Fibroblast of skin of abdomen (primary cell): ENCODE measurements at regions not wholly inside any gene's neighbourhood (a gene's known extent, or its start where the extent isn't known, plus 50 kb on each side); places are given as distances from the start of the nearest gene placed in this dataset.
"Not testable (repeated sequence)": the region's sequence is repeated elsewhere in the genome, so short reads cannot be mapped to it uniquely, and the experiment has no call there.

Source experiments
- DNase-seq: peaks from one replicate; pipeline ENCODE4 v3.0.0-alpha.2; 2013

DNA sequence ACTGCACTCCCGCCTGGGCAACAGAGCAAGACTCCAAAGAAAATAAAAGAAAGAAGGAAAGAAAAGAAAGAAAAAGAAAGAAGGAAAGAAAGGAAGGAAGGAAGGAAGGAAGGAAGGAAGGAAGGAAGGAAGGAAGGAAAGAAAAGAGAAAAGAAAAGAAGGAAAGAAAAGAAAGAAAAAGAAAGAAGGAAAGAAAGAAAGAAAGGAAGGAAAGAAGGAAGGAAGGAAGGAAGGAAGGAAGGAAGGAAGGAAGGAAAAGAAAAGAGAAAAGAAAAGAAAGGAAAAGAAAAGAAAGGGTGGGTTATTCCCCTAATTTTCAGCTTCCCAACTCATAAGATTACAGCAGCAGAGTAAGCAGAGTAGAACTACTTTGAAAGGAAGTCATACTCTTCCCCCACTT lies 64.4 kb downstream of the TMEM200C start:
- not testable (repeated sequence) for DNase-seq

GRCh38 chr18:5828913-5829312 lies 66.4 kb downstream of the TMEM200C start:
- DNase-seq, result no peak

DNA sequence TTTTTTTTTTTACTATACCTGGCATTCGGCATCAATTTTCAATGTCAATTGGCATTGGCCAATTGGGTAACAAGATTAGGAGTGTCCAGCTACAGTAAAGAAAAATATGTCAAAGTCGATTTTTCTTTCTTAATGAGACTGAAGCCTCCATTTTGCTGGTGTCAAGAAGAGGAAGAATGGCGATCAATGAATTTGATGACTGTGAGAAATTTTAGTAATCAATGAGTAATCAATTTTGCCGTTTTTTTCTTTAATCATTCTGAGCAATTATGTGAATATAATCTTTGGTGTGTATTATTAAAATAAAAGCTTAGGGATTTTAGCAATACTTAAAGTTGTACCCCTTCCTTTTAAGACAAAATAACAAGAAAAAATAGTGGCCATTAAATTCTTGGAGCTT lies 69.7 kb downstream of the TMEM200C start:
- DNase-seq, result no peak

DNA sequence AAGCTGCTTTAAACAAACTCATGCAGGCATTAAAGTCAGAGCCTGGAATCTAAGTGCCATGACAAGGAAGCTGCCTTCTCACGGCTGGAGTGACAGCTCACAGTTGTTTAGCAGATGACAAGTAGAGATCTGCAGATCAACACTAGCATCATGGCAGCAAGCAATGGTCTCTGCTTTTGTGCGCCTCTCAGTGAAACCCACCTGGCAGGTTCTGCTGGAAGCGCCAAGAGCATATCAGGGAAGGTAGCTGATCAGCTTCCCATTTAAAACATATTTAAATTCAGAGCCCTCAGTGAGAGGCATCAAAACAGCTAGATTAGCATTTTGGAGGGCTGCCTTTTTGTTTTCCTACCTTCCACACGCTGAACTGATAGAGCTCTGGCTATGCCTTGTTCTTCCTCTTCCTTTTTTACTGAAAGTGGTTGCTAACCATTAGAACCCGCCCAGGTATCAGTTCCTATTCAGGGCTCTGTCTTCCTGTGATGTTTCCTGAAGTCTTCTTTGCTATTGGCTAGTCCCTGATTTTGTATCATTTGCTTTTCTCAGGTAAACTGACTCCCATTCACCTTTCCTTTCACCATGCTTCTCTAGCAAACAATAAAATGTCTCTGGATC lies 70.8 kb downstream of the TMEM200C start:
- DNase-seq, result no peak

GRCh38 chr18:5817816-5818215 lies 77.5 kb downstream of the TMEM200C start:
- no peak for DNase-seq

GRCh38 chr18:5806860-5807259 lies 88.5 kb downstream of the TMEM200C start:
- DNase-seq, result no peak

- DNase-seq, result no peak
Measured at GRCh38 chr18:5787936-5788335, 107.4 kb downstream of the TMEM200C start.

DNA sequence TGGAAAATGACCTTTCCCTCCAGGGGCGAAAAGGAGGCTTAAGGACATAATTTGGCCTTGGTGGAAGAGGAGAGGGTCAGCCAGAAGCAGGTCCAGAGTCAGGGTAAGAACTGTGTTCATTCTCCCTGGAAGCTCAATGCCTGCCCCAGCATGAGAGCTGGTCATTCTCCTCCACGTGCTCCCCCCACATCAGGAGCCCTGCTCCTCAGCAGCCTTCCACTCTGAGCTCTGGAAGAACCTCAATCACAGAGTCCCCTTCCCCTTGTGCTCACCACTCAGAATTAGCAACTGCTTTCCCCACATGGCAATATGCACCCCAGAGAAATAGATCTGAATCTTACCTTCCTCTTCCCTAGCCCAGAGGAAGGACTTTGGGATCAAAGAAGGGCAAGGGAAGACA lies 115.4 kb downstream of the TMEM200C start:
- no peak for DNase-seq

GRCh38 chr18:5772306-5773105 lies 122.8 kb downstream of the TMEM200C start:
- peak; percentile 23 for DNase-seq

DNA sequence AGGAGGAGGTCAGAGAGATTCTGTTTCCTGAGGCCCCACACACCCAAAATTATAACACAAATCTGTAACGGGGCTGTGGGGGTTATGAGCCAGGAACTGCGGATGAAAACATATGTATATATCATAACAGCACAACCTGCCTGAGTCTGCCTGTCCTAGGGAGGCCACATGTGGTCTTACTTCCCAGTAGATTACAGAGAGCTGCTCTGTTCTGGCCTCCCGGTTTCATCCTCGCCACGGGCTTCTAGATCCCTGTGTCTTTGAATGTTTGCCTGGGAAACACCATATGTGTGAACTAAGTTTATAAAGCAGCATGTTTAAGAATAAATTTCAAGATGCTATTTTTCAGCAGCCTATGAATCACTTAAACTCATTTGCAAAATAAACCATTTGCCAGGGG lies 124.0 kb downstream of the TMEM200C start:
- peak; percentile 4 for DNase-seq

DNA sequence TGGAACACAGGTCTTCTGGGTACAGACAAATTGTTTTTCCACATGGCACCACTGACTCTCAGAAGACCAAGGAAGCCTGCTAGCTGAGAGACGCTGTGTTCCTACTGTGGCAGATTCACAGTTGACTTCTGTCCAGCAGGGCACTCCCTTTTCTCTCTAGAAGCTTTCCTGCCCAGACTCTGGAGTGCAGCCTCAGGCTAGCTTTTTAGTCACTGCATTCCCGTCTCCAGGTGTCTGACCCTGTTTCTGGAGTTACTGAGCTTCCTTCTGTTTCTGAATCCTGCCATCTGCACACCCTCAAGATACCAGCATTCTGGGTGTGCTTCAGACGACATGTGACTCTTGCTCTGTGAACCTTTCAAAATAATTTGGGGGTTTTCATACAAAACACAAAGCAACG lies 125.1 kb downstream of the TMEM200C start:
- DNase-seq, result no peak

DNA sequence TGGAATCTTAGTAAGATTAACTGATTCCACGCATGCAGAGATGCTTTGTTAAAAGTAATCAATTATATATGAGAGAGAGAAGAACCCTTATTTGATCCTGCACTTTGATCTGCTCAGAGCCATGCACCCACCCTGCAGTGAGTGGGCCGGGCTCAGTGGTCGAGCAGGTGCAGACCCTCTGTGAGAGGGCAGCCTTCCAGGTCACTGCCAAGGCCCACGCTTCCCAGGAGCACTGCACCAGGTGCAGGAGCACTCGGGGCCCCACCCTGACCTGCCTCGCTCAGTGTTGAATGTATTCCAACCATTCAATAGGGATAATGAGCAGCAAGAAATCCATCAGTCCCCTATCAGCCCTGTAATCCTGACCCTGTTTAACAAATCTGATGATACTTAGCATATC lies 126.9 kb downstream of the TMEM200C start:
- no peak for DNase-seq

- DNase-seq, result no peak
Measured at GRCh38 chr18:5759194-5759593, 136.1 kb downstream of the TMEM200C start.

DNA sequence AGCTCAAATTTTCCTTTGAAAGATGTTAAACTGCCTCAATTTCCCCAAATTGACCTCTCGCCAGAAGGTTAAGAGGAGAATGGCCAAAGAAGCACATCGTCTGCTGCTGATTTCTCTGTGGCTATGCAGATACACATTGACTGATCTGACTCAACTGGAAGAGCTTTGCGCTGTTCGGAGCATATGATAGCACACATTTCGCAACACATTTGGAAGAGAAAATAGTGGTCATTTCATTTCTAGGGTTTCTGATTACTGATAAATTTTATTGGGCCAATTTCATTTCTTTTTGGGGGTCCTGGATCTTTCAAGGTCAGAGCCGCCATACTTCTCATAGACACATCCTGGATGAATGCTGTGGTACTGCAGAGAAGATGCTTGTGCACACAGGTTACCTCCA lies 138.5 kb downstream of the TMEM200C start:
- no peak for DNase-seq

GRCh38 chr18:5747678-5748077 lies 147.6 kb downstream of the TMEM200C start:
- DNase-seq, result no peak

DNA sequence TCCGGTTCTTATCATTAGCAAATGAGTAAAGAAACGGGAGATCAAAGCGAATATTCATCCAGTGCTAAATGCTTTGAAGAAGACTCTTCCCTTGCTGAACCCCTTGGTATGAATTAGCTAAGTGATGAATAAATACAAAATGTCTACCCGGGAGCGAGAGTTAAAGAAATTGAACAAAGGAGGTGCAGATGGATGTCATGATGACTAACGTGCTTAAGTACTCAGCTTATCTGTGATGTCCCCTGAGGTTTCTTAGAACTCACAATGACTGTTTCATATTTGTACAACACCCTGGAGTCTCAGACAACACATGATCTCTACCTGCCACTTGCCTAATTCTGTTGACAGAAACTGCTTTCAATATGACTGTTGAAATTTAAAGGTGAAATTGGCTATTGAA lies 148.5 kb downstream of the TMEM200C start:
- no peak for DNase-seq

GRCh38 chr18:5744659-5745058 lies 150.7 kb downstream of the TMEM200C start:
- no peak for DNase-seq

- no peak for DNase-seq
Measured at GRCh38 chr18:5738526-5738925, 156.8 kb downstream of the TMEM200C start.

DNA sequence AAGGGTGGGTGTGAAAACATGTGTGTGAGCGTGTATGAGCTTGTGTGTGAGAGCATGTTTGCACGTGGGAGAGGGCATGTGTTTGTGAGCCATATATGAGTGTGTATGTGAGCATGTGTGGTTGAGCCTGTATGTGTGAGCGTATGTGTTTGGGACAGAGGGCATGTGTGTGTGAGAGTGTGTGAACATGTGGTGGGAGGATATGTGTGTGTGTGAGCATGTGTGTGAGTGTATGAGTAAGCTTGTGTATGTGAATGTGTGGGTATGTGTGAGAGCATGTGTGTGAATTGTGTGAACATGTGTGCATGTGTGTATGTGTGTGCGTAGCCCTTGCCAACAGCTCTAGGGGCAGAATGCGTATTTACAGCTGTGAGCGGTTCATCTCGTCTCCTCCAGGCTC lies 163.0 kb downstream of the TMEM200C start:
- DNase-seq, result no peak

GRCh38 chr18:5729983-5730699 lies 165.2 kb downstream of the TMEM200C start:
- no peak for DNase-seq

GRCh38 chr18:5728531-5728930 lies 166.8 kb downstream of the TMEM200C start:
- no peak for DNase-seq

GRCh38 chr18:5726011-5726410 lies 169.3 kb downstream of the TMEM200C start:
- DNase-seq, result no peak

GRCh38 chr18:5721924-5722323 lies 173.4 kb downstream of the TMEM200C start:
- no peak for DNase-seq

DNA sequence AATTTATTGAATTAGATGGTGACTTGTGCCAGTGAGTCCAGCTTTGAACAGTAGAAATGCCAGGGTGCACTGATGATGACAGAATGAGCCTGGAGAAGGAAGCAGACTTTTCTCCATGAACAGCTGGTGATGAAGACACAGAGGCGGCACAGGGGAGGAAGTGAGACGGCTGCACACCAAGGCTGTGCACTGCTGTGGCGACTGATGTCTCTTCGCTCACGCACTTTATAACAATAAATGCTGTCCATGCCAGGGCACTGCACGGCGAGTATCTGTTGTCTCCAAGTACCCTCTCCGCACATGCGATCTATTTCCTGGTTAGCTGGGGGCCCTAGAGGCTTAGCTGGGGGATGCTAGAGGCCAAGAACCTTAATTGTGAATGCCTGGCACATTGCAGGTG lies 175.2 kb downstream of the TMEM200C start:
- DNase-seq, result no peak
